HK-2 (cell line): ENCODE measurements at regions not wholly inside any gene's neighbourhood (a gene's known extent, or its start where the extent isn't known, plus 50 kb on each side); places are given as distances from the start of the nearest gene placed in this dataset.
A peak's percentile ranks its signal among the peaks of the same experiment; 100 is the strongest.

Source experiments
- DNase-seq: peaks from one replicate; pipeline ENCODE4 v3.0.0-alpha.2; 2018; ENCODE audit not compliant: unreplicated experiment

- DNase-seq: no peak
Measured at GRCh38 chr7:26038201-26038990, 113.6 kb upstream of the NFE2L3 start.

DNA sequence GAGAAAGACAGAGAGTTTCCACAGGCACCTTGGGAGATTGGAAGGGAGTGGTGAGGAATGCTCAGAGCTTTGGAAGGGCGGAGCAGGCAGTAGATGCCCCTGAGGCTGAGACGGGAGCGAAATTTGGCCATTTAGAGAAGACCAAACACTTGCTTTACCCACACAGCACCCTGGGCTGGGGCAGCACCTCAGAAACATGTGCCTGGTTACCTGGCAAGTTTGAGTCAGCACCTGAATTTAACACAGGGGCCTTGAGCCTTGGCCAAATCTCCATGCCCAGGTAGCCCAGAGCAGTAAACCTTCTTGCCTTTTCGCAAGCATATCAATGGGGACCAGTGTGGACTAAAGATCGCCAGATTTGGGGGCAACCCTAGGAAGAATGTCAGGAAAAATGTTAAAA, 111.9 kb upstream of the NFE2L3 start:
- no peak for DNase-seq

- no peak for DNase-seq
Measured at GRCh38 chr7:26042237-26042636, 109.8 kb upstream of the NFE2L3 start.

DNA sequence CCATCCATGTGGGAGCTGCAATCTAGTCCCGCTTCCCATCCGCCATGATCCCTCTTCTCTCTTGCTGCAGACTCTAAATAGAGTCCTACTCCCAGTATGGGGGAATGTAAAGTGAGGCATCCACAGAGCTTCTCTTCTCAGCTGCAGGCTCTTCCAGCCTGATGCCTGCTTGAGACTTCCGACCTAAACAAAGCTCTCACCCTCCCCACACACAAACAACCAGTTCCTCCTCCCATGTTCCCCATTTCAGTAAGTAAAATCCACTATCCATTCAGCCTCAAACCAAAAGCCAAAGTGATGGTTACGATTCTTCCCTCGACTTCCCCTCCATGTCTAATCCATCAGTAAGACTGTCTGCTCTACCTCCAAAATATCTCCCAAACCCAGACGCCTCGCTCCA, 108.2 kb upstream of the NFE2L3 start:
- no peak for DNase-seq

- no peak for DNase-seq
Measured at GRCh38 chr7:26044320-26044719, 107.7 kb upstream of the NFE2L3 start.

GRCh38 chr7:26046150-26046549, 105.8 kb upstream of the NFE2L3 start:
- DNase-seq: no peak

DNA sequence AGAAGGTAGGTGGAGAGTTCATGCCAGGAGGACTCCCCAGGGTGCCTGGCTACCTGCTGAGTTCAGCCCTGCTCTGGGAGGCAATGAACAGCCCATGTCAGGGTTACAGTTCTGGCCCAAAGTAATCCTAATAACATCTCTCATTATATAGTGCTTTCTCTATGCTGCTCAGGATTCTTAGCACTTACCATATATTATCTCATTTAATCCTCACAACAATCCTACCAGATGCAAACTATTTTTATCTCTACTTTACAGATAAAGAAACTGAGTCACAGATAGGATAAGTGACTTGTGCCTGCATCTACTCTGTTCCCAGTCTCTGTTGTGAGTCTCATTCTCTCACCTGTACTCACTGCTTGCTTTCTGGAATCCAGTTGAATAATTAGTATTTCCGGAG, 105.1 kb upstream of the NFE2L3 start:
- DNase-seq: no peak

DNA sequence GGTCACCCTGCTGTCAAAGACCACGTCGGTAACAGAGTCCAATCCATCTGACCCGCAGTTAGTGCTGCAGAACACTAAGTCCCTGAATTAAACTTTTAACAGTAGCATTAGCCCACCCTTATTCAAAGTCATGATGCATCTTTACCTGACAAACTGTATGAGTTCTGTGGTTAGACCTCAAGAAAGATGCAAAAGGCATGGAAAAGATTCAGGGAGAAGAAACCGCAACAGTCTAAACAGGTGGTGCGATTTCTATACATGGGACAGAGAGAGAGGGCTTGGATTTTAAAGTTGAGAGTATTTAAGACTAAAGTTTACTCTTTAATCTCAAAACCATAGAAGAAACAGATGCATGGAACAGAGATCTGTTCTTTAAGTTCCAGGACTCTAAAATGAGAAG, 103.3 kb upstream of the NFE2L3 start:
- no peak for DNase-seq

- DNase-seq: no peak
Measured at GRCh38 chr7:26049081-26049480, 102.9 kb upstream of the NFE2L3 start.

GRCh38 chr7:26051021-26051420, 101.0 kb upstream of the NFE2L3 start:
- DNase-seq: no peak

DNA sequence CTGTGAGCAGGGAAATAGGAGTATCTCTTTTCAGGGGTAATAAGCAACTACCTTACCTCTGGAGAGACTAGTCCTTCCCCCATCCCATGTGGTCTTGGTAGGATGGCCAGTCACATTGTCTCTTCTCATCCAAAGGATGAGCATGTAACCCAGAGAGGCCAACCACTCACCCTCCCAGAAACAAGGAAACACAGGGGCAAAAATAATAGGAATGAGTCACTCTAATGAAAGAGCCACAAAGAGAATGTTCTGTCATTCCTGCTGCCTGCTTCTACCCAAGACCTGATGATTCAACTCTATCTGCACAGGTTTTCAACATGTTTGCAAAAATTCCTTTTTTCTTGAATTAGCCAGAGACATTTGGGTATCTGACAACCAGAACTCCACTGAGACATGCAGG, 99.3 kb upstream of the NFE2L3 start:
- peak; percentile 27 for DNase-seq

- DNase-seq: no peak
Measured at GRCh38 chr7:26054386-26054785, 97.6 kb upstream of the NFE2L3 start.

DNA sequence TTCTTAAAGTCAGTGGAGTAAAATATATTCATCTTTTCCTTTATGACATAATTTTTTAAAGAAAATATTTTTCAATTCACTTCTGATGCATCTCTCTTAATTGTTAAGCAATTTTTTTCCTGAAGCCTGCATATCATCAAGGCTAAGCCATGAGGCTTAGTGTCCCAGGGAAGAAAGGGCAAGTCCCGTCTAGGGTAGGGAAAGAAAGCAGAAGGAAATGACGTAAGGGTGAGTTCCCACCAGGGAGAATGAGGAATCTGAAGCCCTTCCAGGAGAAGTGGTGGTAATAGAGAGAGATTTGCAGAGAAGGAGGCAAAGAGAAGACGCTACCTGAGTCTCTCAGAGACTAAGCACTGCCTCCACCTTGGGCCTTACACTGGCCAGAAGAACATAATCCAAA, 96.8 kb upstream of the NFE2L3 start:
- no peak for DNase-seq

GRCh38 chr7:26060733-26061677, 91.0 kb upstream of the NFE2L3 start:
- DNase-seq: no peak

GRCh38 chr7:26061678-26062603, 90.1 kb upstream of the NFE2L3 start:
- peak; percentile 57 for DNase-seq

GRCh38 chr7:26065652-26066051, 86.3 kb upstream of the NFE2L3 start:
- no peak for DNase-seq

- no peak for DNase-seq
Measured at GRCh38 chr7:26066736-26067135, 85.3 kb upstream of the NFE2L3 start.

- DNase-seq: no peak
Measured at GRCh38 chr7:26070290-26070689, 81.7 kb upstream of the NFE2L3 start.

DNA sequence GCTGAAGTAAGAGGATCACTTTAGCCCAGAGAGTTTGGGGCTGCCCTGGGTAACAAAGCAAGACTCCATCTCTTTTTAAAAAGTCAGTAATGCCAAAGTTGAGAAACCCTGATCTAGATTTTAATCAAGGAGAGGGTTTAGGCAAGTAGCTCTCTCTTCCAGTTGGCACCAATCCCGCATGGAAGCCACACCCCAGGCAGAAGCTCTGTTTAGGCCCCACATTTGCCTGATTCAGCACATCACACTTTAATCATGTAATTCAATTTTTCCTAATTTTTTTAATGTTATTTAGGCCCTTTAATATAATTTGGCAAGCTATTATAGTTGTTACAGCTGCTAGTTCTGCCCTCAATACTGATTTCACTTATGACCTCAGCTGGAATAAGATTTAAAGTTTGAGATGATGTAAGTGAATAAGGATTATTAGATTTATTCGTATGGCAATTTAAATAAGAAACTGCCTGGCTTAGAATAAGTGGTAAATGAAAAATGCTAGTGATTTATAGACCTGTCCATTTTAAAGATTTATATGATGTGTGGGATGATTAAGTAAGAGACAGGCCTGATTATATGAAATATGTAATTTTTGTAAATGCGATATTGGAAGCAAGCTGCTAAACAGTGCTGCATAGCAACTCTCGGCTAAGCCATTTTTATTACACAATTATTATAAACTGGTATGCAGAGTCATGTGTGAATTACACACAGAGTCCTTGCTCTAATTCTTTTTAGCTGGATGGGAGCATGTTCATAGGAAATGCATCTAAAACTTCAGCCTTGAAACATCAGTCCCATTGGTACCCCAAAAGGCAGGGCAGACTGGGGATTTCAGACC, 80.2 kb upstream of the NFE2L3 start:
- no peak for DNase-seq

DNA sequence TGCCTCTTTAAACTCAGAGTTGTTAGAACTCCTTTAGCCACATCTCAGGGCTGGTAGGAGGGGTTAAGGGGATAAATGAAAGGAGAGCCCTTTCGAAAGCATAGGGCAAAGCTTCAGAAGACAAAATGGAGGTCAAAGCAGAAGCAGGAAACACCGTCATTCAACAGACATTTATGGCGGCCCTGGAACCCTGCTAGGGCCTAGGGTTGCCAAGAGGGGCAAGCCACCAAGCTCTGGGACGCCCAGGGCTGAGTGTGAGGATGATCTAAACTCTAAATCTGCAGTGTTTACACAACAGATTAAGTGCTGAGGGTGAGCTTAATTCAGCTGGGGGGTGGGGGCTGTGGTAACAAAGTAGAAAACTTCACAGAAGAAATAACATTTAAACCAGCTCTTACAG, 79.0 kb upstream of the NFE2L3 start:
- no peak for DNase-seq

- no peak for DNase-seq
Measured at GRCh38 chr7:26074919-26075318, 77.1 kb upstream of the NFE2L3 start.
